ENCODE measurements at regions not wholly inside any gene's neighbourhood (a gene's known extent, or its start where the extent isn't known, plus 50 kb on each side); places are given as distances from the start of the nearest gene placed in this dataset.

GRCh38 chr4:96786306-96786705 lies 946.4 kb downstream of the PDHA2 start (continued):
- no peak for TF ChIP-seq ETS1 (IDR thresholded peaks at IDR 0.05)
- TF ChIP-seq ZNF331 (CRISPR knock-in tag; IDR thresholded peaks at IDR 0.05; ENCODE audit: low read depth) = no peak
- TF ChIP-seq STAT1 (IDR thresholded peaks at IDR 0.05; ENCODE audit: unreplicated experiment) = no peak
- no peak for TF ChIP-seq EZH2 (IDR thresholded peaks at IDR 0.05; ENCODE audit: low read depth, unreplicated experiment)
- TF ChIP-seq NANOG (IDR thresholded peaks at IDR 0.05; ENCODE audit: borderline replicate concordance) = no peak
- TF ChIP-seq JUNB (IDR thresholded peaks at IDR 0.05; ENCODE audit: unreplicated experiment) = no peak
- no peak for TF ChIP-seq REST (IDR thresholded peaks at IDR 0.05; ENCODE audit: unreplicated experiment)

- Histone ChIP-seq H3K4me2 (no peak overlapping the region), H2AFZ (no peak overlapping the region), H3K27ac (ENCODE audit: low read depth) (no peak overlapping the region), H3K4me1 (ENCODE audit: insufficient read depth) (no peaks in the 10 kb centered on the region; the same call in 1 of the 2 replicates), H3K4me3 (no peak overlapping the region), H3K79me2 (replicated peaks; ENCODE audit: insufficient read depth) (no peaks in the 10 kb centered on the region), H3K36me3 (ENCODE audit: insufficient read depth) (no peaks in the 10 kb centered on the region), H4K20me1 (replicated peaks; ENCODE audit: insufficient read depth) (no peaks in the 10 kb centered on the region), H3F3A (replicated peaks; ENCODE audit: low read depth) (no peaks in the 10 kb centered on the region), H3K27me3 (ENCODE audit: insufficient read depth) (no peaks in the 10 kb centered on the region), H3K9me2 (ENCODE audit: insufficient read depth) (no peaks in the 10 kb centered on the region)
- DNase-seq (ENCODE audit: low spot score) (no peak), ATAC-seq (no peak)
- Mint-ChIP-seq H3K9me3 (no peaks in the 10 kb centered on the region), H3K27ac (no peak overlapping the region), H3K36me3 (ENCODE audit: low read depth) (no peaks in the 10 kb centered on the region), H3K4me3 (no peak overlapping the region), H3K27me3 (ENCODE audit: insufficient read depth, low read depth, poor library complexity) (peaks cover 2% of the 10 kb centered on the region), H3K4me1 (peaks cover 7% of the 10 kb centered on the region; the same call in 2 of the 3 replicates)
- TF ChIP-seq ETS1 (IDR thresholded peaks at IDR 0.05) = no peak
- TF ChIP-seq STAT1 (IDR thresholded peaks at IDR 0.05; ENCODE audit: unreplicated experiment) = no peak
These were observed 947.9 kb downstream of the PDHA2 start for GRCh38 chr4:96787766-96788165.

DNA sequence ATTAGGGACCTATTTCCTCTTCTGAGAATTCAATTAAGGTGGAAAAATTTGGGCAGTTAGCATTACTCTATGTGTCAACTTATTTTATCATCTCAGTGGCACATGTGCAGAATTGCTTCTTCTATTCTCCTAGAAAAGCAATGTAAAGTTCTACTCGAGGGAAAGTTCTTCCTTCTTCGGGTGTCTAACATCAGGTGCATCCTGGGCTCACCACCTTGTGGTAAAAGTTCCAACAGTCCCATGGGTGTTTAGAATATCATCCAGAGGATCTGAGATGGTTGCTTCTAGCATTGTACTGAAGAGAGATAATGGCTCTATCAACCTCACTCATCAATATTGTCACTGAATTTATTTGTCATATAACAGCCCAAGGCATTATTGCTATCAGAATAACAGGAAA lies 969.7 kb downstream of the PDHA2 start:
- ATAC-seq (no peak), DNase-seq (ENCODE audit: low spot score) (no peak)
- H3K9me2 ChIP-seq (ENCODE audit: insufficient read depth) = no peaks in the 10 kb centered on the region
- Mint-ChIP-seq H3K9me3 (peaks cover 2% of the 10 kb centered on the region; the same call in 2 of the 3 replicates), H3K36me3 (ENCODE audit: low read depth) (no peaks in the 10 kb centered on the region), H3K27ac (no peak overlapping the region), H3K4me3 (no peak overlapping the region), H3K27me3 (ENCODE audit: insufficient read depth, low read depth, poor library complexity) (peaks cover 1% of the 10 kb centered on the region), H3K4me1 (no peaks in the 10 kb centered on the region)
- H4K20me1 ChIP-seq (replicated peaks; ENCODE audit: insufficient read depth) = no peaks in the 10 kb centered on the region
- no peaks in the 10 kb centered on the region for H3K4me1 ChIP-seq (ENCODE audit: insufficient read depth)
- H3K27me3 ChIP-seq (ENCODE audit: insufficient read depth) = no peaks in the 10 kb centered on the region
- TF ChIP-seq STAT1 (IDR thresholded peaks at IDR 0.05; ENCODE audit: unreplicated experiment) (no peak), EZH2 (IDR thresholded peaks at IDR 0.05; ENCODE audit: low read depth, unreplicated experiment) (no peak), NANOG (IDR thresholded peaks at IDR 0.05; ENCODE audit: borderline replicate concordance) (no peak)
- TF ChIP-seq, protein P1, sequence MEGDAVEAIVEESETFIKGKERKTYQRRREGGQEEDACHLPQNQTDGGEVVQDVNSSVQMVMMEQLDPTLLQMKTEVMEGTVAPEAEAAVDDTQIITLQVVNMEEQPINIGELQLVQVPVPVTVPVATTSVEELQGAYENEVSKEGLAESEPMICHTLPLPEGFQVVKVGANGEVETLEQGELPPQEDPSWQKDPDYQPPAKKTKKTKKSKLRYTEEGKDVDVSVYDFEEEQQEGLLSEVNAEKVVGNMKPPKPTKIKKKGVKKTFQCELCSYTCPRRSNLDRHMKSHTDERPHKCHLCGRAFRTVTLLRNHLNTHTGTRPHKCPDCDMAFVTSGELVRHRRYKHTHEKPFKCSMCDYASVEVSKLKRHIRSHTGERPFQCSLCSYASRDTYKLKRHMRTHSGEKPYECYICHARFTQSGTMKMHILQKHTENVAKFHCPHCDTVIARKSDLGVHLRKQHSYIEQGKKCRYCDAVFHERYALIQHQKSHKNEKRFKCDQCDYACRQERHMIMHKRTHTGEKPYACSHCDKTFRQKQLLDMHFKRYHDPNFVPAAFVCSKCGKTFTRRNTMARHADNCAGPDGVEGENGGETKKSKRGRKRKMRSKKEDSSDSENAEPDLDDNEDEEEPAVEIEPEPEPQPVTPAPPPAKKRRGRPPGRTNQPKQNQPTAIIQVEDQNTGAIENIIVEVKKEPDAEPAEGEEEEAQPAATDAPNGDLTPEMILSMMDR (conservative IDR thresholded peaks at IDR 0.05; ENCODE audit: low read depth in 2 of 2) = no peak
- H3K27ac ChIP-seq (ENCODE audit: low read depth) = no peak overlapping the region
- H3F3A ChIP-seq (replicated peaks; ENCODE audit: low read depth) = no peaks in the 10 kb centered on the region
- no peaks in the 10 kb centered on the region for H3K36me3 ChIP-seq (ENCODE audit: insufficient read depth)
- H3K4me2 ChIP-seq = no peak overlapping the region
- no peak overlapping the region for H2AFZ ChIP-seq
- no peaks in the 10 kb centered on the region for H3K79me2 ChIP-seq (replicated peaks; ENCODE audit: insufficient read depth)
- H3K4me3 ChIP-seq = no peak overlapping the region

Data from GM23338 (cell line).